RWPE2 (cell line): ENCODE measurements at regions not wholly inside any gene's neighbourhood (a gene's known extent, or its start where the extent isn't known, plus 50 kb on each side); places are given as distances from the start of the nearest gene placed in this dataset.

ENCODE experiments used
- ATAC-seq: fragments of 200-7000 bp; cut with Tn5 transposase; 3 replicates; pipeline ENCODE4 v1.9.1; 2021; ENCODE audit warnings: low read depth
- DNase-seq: peaks from one replicate; pipeline ENCODE4 v3.0.0-alpha.2; 2020; ENCODE audit warnings: low spot score
- H3K27ac ChIP-seq: fragments of 450-650 bp; 2 replicates; pipeline ENCODE4 v1.5.1; 2017; ENCODE audit warnings: mild to moderate bottlenecking; ENCODE audit not compliant: poor library complexity, severe bottlenecking
- H3K27me3 ChIP-seq: fragments of 250-450 bp; sonication (Bioruptor Pico); 2 replicates; pipeline ENCODE4 v1.5.1; 2021; ENCODE audit warnings: mild to moderate bottlenecking, moderate library complexity; ENCODE audit not compliant: insufficient read depth, poor library complexity, severe bottlenecking
- H3K36me3 ChIP-seq: fragments of 250-450 bp; sonication (Bioruptor Pico); 2 replicates; pipeline ENCODE4 v1.5.1; 2020; ENCODE audit warnings: low read depth, mild to moderate bottlenecking, moderate library complexity
- H3K4me1 ChIP-seq: fragments of 250-450 bp; sonication (Bioruptor Pico); 2 replicates; pipeline ENCODE4 v1.5.1; 2021; ENCODE audit warnings: mild to moderate bottlenecking, moderate library complexity; ENCODE audit not compliant: insufficient read depth, poor library complexity, severe bottlenecking
- H3K4me3 ChIP-seq: fragments of 250-450 bp; sonication (Bioruptor Pico); 2 replicates; pipeline ENCODE4 v1.5.1; 2021; ENCODE audit warnings: mild to moderate bottlenecking, moderate library complexity; ENCODE audit not compliant: severe bottlenecking
- H3K9me3 ChIP-seq: fragments of 250-450 bp; sonication (Bioruptor Pico); 2 replicates; pipeline ENCODE4 v1.5.1; 2021; ENCODE audit warnings: mild to moderate bottlenecking, moderate library complexity; ENCODE audit not compliant: severe bottlenecking
- TF ChIP-seq, protein P1 (sequence below): fragments of 450-650 bp; IDR thresholded peaks from one replicate; pipeline ENCODE4 v1.5.1; 2017; ENCODE audit warnings: mild to moderate bottlenecking, moderate library complexity; ENCODE audit not compliant: poor library complexity, severe bottlenecking

DNA sequence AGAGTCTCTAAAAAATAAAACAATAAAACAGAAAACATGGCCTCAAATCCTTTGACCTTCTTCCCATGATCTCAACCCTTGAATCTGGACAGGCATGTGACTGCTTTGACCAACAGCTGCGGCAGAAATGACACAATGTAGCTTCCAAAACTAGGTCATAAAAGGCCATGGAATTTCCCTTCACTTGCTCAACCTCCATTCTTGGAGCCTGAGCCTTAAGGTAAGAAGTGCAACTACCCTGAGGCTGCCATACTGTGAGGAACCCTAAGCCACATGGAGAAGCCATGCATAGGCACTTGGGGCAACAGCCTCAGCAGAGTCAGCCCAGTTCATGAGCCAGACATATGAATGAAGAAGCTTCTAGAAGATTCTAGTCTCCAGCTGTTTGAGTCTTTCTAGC lies 75.7 kb upstream of the BRD7 start:
- TF ChIP-seq, protein P1, sequence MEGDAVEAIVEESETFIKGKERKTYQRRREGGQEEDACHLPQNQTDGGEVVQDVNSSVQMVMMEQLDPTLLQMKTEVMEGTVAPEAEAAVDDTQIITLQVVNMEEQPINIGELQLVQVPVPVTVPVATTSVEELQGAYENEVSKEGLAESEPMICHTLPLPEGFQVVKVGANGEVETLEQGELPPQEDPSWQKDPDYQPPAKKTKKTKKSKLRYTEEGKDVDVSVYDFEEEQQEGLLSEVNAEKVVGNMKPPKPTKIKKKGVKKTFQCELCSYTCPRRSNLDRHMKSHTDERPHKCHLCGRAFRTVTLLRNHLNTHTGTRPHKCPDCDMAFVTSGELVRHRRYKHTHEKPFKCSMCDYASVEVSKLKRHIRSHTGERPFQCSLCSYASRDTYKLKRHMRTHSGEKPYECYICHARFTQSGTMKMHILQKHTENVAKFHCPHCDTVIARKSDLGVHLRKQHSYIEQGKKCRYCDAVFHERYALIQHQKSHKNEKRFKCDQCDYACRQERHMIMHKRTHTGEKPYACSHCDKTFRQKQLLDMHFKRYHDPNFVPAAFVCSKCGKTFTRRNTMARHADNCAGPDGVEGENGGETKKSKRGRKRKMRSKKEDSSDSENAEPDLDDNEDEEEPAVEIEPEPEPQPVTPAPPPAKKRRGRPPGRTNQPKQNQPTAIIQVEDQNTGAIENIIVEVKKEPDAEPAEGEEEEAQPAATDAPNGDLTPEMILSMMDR, result no peak
- H3K27ac ChIP-seq, result no peak overlapping the region
- H3K27me3 ChIP-seq, result no peaks in the 10 kb centered on the region
- H3K4me1 ChIP-seq, result no peaks in the 10 kb centered on the region
- no peaks in the 10 kb centered on the region for H3K36me3 ChIP-seq
- no peak overlapping the region for H3K4me3 ChIP-seq
- DNase-seq (no peak), ATAC-seq (no peak)
- no peaks in the 10 kb centered on the region for H3K9me3 ChIP-seq

DNA sequence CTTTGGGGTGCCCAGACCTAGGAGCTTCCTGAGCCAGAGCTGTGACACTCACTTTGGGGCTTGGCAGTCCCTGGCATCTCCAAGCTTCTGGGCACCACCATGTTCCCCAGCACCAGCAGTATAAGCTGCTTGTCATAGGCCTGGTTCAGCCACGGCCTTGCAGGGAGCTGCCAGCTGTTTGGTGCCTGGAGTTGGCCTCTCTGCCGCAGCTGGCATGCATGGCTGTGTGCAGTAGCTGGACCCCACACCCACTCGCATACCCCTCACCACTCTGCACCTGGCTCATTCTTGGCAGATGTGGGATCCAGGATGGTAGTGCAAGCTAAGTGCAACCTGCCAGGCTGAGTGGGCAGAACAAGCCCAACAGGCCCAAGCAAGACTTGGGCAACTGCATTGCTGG lies 73.4 kb upstream of the BRD7 start:
- ATAC-seq, result no peak
- H3K27me3 ChIP-seq, result no peaks in the 10 kb centered on the region
- no peaks in the 10 kb centered on the region for H3K9me3 ChIP-seq
- no peak overlapping the region for H3K4me3 ChIP-seq
- H3K27ac ChIP-seq, result no peak overlapping the region
- DNase-seq, result no peak
- TF ChIP-seq, protein P1, result no peak
- H3K4me1 ChIP-seq, result no peaks in the 10 kb centered on the region
- no peaks in the 10 kb centered on the region for H3K36me3 ChIP-seq

DNA sequence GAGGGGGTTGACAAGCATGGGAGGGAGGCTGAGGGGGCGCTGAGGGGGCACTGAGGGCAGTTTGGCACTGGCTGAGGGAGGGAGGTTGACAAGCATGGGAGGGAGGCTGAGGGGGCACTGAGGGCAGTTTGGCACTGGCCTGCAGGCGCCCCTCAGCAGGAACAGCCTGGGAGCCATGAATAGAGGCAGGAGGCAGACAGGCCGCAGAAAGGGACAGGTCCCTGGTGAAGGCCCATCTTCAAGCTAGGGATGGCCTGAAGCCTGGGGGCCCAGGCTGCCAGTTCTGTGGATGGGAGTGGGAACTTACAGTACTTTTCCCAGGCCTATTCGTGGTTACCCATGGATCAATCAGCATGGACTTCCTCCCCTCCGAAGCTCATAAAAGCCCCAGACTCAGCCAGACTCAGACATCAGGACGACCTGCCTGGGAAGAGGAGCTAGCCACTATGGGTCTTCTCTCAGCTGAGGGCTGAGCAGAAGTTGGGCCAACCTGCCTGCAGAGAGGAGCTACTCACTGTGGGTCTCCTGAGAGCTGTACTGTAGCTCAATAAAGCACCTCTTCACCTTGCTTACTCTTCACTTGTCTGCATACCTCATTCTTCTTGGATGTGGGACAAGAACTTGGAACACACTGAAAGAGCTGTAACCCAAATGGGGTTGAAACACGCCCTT lies 72.8 kb upstream of the BRD7 start:
- Histone ChIP-seq H3K27me3 (no peaks in the 10 kb centered on the region), H3K4me3 (no peak overlapping the region), H3K36me3 (no peaks in the 10 kb centered on the region), H3K4me1 (no peaks in the 10 kb centered on the region), H3K9me3 (no peaks in the 10 kb centered on the region), H3K27ac (no peak overlapping the region)
- DNase-seq, result no peak
- TF ChIP-seq, protein P1, result no peak
- ATAC-seq, result no peak

DNA sequence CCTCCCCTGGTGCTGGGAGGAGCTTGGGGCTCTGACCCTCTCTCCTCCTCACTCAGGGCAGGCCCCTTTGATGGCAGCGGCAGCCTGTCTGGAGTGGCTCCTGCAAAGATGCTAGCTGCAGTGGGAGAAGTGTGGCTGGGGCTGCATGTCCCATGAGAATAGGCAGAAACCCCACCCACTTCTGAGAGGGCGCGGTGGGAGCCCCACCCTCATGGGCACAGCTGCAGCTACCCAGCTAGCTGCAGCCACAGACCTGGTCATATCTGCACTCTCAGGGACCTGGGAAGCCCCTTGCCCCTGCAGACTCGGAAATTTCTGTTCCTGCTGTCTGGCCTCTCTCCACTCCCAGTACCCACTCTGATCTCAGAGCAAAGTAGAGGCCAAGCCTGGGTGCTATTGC lies 72.2 kb upstream of the BRD7 start:
- no peaks in the 10 kb centered on the region for H3K27me3 ChIP-seq
- H3K9me3 ChIP-seq, result no peaks in the 10 kb centered on the region
- TF ChIP-seq, protein P1, result no peak
- H3K4me1 ChIP-seq, result no peaks in the 10 kb centered on the region
- DNase-seq (no peak), ATAC-seq (no peak)
- no peaks in the 10 kb centered on the region for H3K36me3 ChIP-seq
- no peak overlapping the region for H3K27ac ChIP-seq
- no peak overlapping the region for H3K4me3 ChIP-seq

DNA sequence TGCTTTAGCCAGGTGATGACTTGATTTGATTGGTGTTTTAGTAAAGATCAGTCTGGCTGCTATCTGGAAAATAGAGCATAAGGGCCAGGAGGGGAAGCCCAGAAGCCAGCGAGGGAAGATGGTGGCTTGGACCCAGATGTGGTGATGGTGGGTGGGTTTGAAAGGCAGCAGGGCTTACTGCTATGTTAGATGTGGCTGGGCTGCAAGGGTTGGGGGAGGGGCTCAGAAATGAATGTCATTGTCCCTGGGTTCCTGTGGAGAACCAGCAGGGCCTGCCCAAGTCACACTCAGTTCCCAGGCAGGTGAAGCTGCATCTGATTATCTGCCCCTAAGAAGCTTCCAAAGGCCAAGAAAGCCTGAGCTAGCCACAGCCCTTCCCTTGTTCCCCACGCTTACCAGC lies 71.7 kb upstream of the BRD7 start:
- no peak overlapping the region for H3K27ac ChIP-seq
- no peaks in the 10 kb centered on the region for H3K9me3 ChIP-seq
- no peaks in the 10 kb centered on the region for H3K36me3 ChIP-seq
- no peaks in the 10 kb centered on the region for H3K27me3 ChIP-seq
- H3K4me3 ChIP-seq, result no peak overlapping the region
- TF ChIP-seq, protein P1, result no peak
- DNase-seq (no peak), ATAC-seq (no peak)
- H3K4me1 ChIP-seq, result no peaks in the 10 kb centered on the region
